ENCODE measurements at regions not wholly inside any gene's neighbourhood (a gene's known extent, or its start where the extent isn't known, plus 50 kb on each side); places are given as distances from the start of the nearest gene placed in this dataset.

DNA sequence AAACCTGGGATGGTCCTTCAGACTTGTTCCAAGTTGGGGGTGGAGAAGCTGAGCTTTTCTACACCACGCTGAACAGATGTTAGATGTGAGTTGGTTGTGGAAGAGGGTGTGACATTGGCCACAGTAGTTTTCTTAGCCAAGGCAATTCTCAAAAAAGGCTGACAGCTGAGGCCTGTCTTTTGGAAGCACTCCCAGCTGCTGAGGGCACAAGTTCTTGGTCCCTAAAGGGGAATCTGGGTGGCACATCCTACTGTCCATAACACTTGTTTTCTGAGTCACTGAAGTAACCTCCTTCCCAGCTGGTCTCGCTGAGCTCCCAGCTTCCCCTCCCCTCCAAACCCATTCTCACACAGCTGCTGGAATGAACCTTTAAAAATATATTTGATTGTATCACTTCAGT lies 375.7 kb upstream of the KIRREL3 start:
- H3K27ac ChIP-seq (ENCODE audit: low read length) = no peak overlapping the region
- no peaks in the 10 kb centered on the region for H3K9me3 ChIP-seq (ENCODE audit: low read length)
- no peaks in the 10 kb centered on the region for H3K36me3 ChIP-seq (ENCODE audit: insufficient read depth, low read length)
- no peaks in the 10 kb centered on the region for H3K79me2 ChIP-seq (replicated peaks; ENCODE audit: insufficient read depth, low read length)
- H3K27me3 ChIP-seq (ENCODE audit: insufficient read depth, low read depth, low read length) = no peaks in the 10 kb centered on the region
- no peak overlapping the region for H3K9ac ChIP-seq (ENCODE audit: low read length)
- H2AFZ ChIP-seq (ENCODE audit: low read depth, low read length) = no peak overlapping the region
- TF ChIP-seq TAF1 (IDR thresholded peaks at IDR 0.05; ENCODE audit: low read depth) (no peak), RAD21 (conservative IDR thresholded peaks at IDR 0.05) (no peak), EZH2 (IDR thresholded peaks at IDR 0.05; ENCODE audit: borderline replicate concordance, insufficient read depth, low read length, poor library complexity, severe bottlenecking) (no peak), SMC3 (conservative IDR thresholded peaks at IDR 0.05; ENCODE audit: poor library complexity) (no peak), EP300 (conservative IDR thresholded peaks at IDR 0.05; ENCODE audit: poor library complexity, severe bottlenecking) (no peak), MXI1 (conservative IDR thresholded peaks at IDR 0.05; ENCODE audit: poor library complexity, severe bottlenecking) (no peak), POLR2AphosphoS5 (IDR thresholded peaks at IDR 0.05) (no peak)
- TF ChIP-seq, protein P1, sequence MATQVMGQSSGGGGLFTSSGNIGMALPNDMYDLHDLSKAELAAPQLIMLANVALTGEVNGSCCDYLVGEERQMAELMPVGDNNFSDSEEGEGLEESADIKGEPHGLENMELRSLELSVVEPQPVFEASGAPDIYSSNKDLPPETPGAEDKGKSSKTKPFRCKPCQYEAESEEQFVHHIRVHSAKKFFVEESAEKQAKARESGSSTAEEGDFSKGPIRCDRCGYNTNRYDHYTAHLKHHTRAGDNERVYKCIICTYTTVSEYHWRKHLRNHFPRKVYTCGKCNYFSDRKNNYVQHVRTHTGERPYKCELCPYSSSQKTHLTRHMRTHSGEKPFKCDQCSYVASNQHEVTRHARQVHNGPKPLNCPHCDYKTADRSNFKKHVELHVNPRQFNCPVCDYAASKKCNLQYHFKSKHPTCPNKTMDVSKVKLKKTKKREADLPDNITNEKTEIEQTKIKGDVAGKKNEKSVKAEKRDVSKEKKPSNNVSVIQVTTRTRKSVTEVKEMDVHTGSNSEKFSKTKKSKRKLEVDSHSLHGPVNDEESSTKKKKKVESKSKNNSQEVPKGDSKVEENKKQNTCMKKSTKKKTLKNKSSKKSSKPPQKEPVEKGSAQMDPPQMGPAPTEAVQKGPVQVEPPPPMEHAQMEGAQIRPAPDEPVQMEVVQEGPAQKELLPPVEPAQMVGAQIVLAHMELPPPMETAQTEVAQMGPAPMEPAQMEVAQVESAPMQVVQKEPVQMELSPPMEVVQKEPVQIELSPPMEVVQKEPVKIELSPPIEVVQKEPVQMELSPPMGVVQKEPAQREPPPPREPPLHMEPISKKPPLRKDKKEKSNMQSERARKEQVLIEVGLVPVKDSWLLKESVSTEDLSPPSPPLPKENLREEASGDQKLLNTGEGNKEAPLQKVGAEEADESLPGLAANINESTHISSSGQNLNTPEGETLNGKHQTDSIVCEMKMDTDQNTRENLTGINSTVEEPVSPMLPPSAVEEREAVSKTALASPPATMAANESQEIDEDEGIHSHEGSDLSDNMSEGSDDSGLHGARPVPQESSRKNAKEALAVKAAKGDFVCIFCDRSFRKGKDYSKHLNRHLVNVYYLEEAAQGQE (IDR thresholded peaks at IDR 0.05; ENCODE audit: borderline replicate concordance) = no peak
- TF ChIP-seq, protein P2, sequence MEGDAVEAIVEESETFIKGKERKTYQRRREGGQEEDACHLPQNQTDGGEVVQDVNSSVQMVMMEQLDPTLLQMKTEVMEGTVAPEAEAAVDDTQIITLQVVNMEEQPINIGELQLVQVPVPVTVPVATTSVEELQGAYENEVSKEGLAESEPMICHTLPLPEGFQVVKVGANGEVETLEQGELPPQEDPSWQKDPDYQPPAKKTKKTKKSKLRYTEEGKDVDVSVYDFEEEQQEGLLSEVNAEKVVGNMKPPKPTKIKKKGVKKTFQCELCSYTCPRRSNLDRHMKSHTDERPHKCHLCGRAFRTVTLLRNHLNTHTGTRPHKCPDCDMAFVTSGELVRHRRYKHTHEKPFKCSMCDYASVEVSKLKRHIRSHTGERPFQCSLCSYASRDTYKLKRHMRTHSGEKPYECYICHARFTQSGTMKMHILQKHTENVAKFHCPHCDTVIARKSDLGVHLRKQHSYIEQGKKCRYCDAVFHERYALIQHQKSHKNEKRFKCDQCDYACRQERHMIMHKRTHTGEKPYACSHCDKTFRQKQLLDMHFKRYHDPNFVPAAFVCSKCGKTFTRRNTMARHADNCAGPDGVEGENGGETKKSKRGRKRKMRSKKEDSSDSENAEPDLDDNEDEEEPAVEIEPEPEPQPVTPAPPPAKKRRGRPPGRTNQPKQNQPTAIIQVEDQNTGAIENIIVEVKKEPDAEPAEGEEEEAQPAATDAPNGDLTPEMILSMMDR (IDR thresholded peaks at IDR 0.05; ENCODE audit: poor library complexity, severe bottlenecking) = no peak
- no peaks in the 10 kb centered on the region for H3K9me2 ChIP-seq (ENCODE audit: insufficient read depth, low read length)
- H3F3A ChIP-seq (ENCODE audit: insufficient read depth, low read length, poor library complexity, severe bottlenecking) = no peaks in the 10 kb centered on the region
- H4K20me1 ChIP-seq (ENCODE audit: insufficient read depth) = no peaks in the 10 kb centered on the region
- H3K4me2 ChIP-seq (ENCODE audit: low read length) = no peak overlapping the region
- H3K4me3 ChIP-seq (ENCODE audit: low read length) = no peak overlapping the region

DNA sequence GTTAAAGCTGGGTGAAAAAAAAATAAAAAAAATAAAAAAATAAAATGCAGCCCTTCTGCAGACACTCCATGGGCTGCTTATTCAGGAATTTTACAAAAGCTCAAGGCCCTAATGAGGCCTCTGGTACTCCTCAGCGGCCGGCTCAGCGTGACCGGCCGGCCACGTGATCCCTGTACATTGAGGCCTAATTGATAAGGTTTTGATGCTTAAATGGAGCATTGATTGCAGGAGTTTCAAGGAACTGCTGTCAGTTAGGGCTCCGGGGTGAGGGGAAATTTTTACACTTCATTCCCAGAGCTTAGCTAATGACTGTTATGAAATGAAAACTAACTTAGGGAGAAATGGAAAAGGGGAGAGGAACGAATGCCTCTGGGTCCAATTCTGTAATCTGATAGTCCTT lies 368.8 kb upstream of the KIRREL3 start:
- Histone ChIP-seq H3K27ac (ENCODE audit: low read length) (peak overlapping the region; percentile 58), H3K9ac (ENCODE audit: low read length) (no peak overlapping the region), H3F3A (ENCODE audit: insufficient read depth, low read length, poor library complexity, severe bottlenecking) (peaks cover 3% of the 10 kb centered on the region), H3K9me2 (ENCODE audit: insufficient read depth, low read length) (no peaks in the 10 kb centered on the region), H3K79me2 (replicated peaks; ENCODE audit: insufficient read depth, low read length) (no peaks in the 10 kb centered on the region), H3K4me2 (ENCODE audit: low read length) (peak overlapping the region; percentile 48), H4K20me1 (ENCODE audit: insufficient read depth) (no peaks in the 10 kb centered on the region), H3K27me3 (ENCODE audit: insufficient read depth, low read depth, low read length) (no peaks in the 10 kb centered on the region), H2AFZ (ENCODE audit: low read depth, low read length) (no peak overlapping the region), H3K9me3 (ENCODE audit: low read length) (no peaks in the 10 kb centered on the region), H3K36me3 (ENCODE audit: insufficient read depth, low read length) (no peaks in the 10 kb centered on the region), H3K4me3 (ENCODE audit: low read length) (peak overlapping the region; percentile 35)
- TF ChIP-seq, protein P1 (IDR thresholded peaks at IDR 0.05; ENCODE audit: borderline replicate concordance) = peak; percentile 41
- TF ChIP-seq EZH2 (IDR thresholded peaks at IDR 0.05; ENCODE audit: borderline replicate concordance, insufficient read depth, low read length, poor library complexity, severe bottlenecking) (no peak), RAD21 (conservative IDR thresholded peaks at IDR 0.05) (peak; percentile 18)
